Calu3 (cell line): ENCODE measurements at regions not wholly inside any gene's neighbourhood (a gene's known extent, or its start where the extent isn't known, plus 50 kb on each side); places are given as distances from the start of the nearest gene placed in this dataset.

Source experiments
- BruUV-seq: library from RNA; stranded (reverse); fragments of 400-500 nt; replicated peaks from 2 replicates; lab custom pipeline; 2021; lab: Mats Ljungman, UMichigan
- CTCF ChIA-PET: fragments of 300-600 bp; sonication (Branson Sonifier 250); formaldehyde crosslinking; loops from one replicate; lab custom pipeline; 2022; ENCODE audit warnings: antibody characterized with exemption; lab: Charles Lee
- DNase-seq: peaks from one replicate; pipeline ENCODE4 v3.0.0; 2022
- H3K27ac Mint-ChIP-seq: one replicate; pipeline ENCODE4 v1.8.0; 2022; ENCODE audit warnings: mixed read lengths; ENCODE audit not compliant: unreplicated experiment
- H3K27me3 Mint-ChIP-seq: one replicate; pipeline ENCODE4 v1.8.0; 2022; ENCODE audit warnings: mixed read lengths; ENCODE audit not compliant: unreplicated experiment
- H3K36me3 Mint-ChIP-seq: one replicate; pipeline ENCODE4 v1.8.0; 2022; ENCODE audit warnings: mild to moderate bottlenecking, moderate library complexity, mixed read lengths; ENCODE audit not compliant: insufficient read depth, unreplicated experiment
- H3K4me1 Mint-ChIP-seq: one replicate; pipeline ENCODE4 v1.8.0; 2022; ENCODE audit warnings: mild to moderate bottlenecking, low read depth, mixed read lengths; ENCODE audit not compliant: unreplicated experiment
- H3K4me3 Mint-ChIP-seq: one replicate; pipeline ENCODE4 v1.8.0; 2022; ENCODE audit warnings: mild to moderate bottlenecking, low read depth, moderate library complexity, mixed read lengths; ENCODE audit not compliant: unreplicated experiment
- H3K9me3 Mint-ChIP-seq: one replicate; pipeline ENCODE4 v1.8.0; 2022; ENCODE audit warnings: low read depth, mixed read lengths; ENCODE audit not compliant: unreplicated experiment
- CTCF ChIP-seq: fragments of 200-600 bp; IDR thresholded peaks from one replicate; pipeline ENCODE4 v1.8.0; 2022; ENCODE audit warnings: antibody characterized with exemption; ENCODE audit not compliant: unreplicated experiment
- intact Hi-C: fragments of 100-400 bp; cut with micrococcal nuclease; formaldehyde crosslinking; loops from one replicate; pipeline ENCODE4 v1.10.0; 2022; ENCODE audit not compliant: unreplicated experiment

- H3K9me3 Mint-ChIP-seq = no peaks in the 10 kb centered on the region
- TF ChIP-seq CTCF = peak; percentile 63
- peak; percentile 92 for DNase-seq
- BruUV-seq = no TSS peak
- intact Hi-C loops = loop anchor here (1.0 to 2.0 kb wide), 2 partner anchors 84 to 185 kb away; no protein-coding TSS in a partner anchor
- H3K27me3 Mint-ChIP-seq = peaks cover 75% of the 10 kb centered on the region
- CTCF ChIA-PET = interaction anchor here (0.7 kb wide), 1 partner anchor 162 kb away, joined by 3 read pairs; no protein-coding TSS in a partner anchor
- peak overlapping the region; percentile 91 for H3K4me3 Mint-ChIP-seq
- H3K27ac Mint-ChIP-seq = peak overlapping the region; percentile 71
- H3K4me1 Mint-ChIP-seq = peaks cover 23% of the 10 kb centered on the region
- peaks cover 19% of the 10 kb centered on the region for H3K36me3 Mint-ChIP-seq
Measured at GRCh38 chr12:107317751-107318555, 224.6 kb upstream of the CRY1 start.

GRCh38 chr12:107318556-107318805, 225.1 kb upstream of the CRY1 start:
- intact Hi-C loops = loop anchor here (1.0 kb wide), 1 partner anchor 84 kb away; no protein-coding TSS in a partner anchor
- Mint-ChIP-seq H3K4me1 (peaks cover 23% of the 10 kb centered on the region), H3K4me3 (peak overlapping the region; percentile 91)

GRCh38 chr12:107318806-107319532, 225.6 kb upstream of the CRY1 start:
- peaks cover 23% of the 10 kb centered on the region for H3K4me1 Mint-ChIP-seq
- H3K27me3 Mint-ChIP-seq = peaks cover 75% of the 10 kb centered on the region
- no peaks in the 10 kb centered on the region for H3K9me3 Mint-ChIP-seq
- TF ChIP-seq CTCF = no peak
- intact Hi-C loops = loop anchor here (1.0 kb wide), 1 partner anchor 83 kb away; no protein-coding TSS in a partner anchor
- H3K36me3 Mint-ChIP-seq = peaks cover 19% of the 10 kb centered on the region
- no peak overlapping the region for H3K27ac Mint-ChIP-seq
- CTCF ChIA-PET = interaction anchor here (0.6 to 1.3 kb wide), 3 partner anchors 10 to 1197 kb away, joined by 3 to 4 read pairs (median 3); no protein-coding TSS in a partner anchor
- BruUV-seq = no TSS peak
- DNase-seq = peak; percentile 34
- peak overlapping the region; percentile 91 for H3K4me3 Mint-ChIP-seq

More at GRCh38 chr12:107318556-107318805, 225.1 kb upstream of the CRY1 start:
- Mint-ChIP-seq H3K27me3 (peaks cover 75% of the 10 kb centered on the region), H3K27ac (no peak overlapping the region), H3K9me3 (no peaks in the 10 kb centered on the region), H3K36me3 (peaks cover 19% of the 10 kb centered on the region)
- CTCF ChIA-PET = interaction anchor here (0.7 kb wide), 1 partner anchor 163 kb away, joined by 3 read pairs; no protein-coding TSS in a partner anchor
- DNase-seq = no peak
- TF ChIP-seq CTCF = no peak
- no TSS peak for BruUV-seq

- no peaks in the 10 kb centered on the region for H3K9me3 Mint-ChIP-seq
- CTCF ChIA-PET = interaction anchor here (0.6 to 1.3 kb wide), 3 partner anchors 10 to 1196 kb away, joined by 3 to 4 read pairs (median 3); no protein-coding TSS in a partner anchor
- no peak for DNase-seq
- H3K4me3 Mint-ChIP-seq = peak overlapping the region; percentile 91
- peaks cover 19% of the 10 kb centered on the region for H3K36me3 Mint-ChIP-seq
- peaks cover 23% of the 10 kb centered on the region for H3K4me1 Mint-ChIP-seq
- BruUV-seq = no TSS peak
- no peak for TF ChIP-seq CTCF
- no peak overlapping the region for H3K27ac Mint-ChIP-seq
- peaks cover 71% of the 10 kb centered on the region for H3K27me3 Mint-ChIP-seq
- intact Hi-C loops = no loop called here
Measured at GRCh38 chr12:107319533-107320032, 226.2 kb upstream of the CRY1 start.
